ENCODE measurements at regions not wholly inside any gene's neighbourhood (a gene's known extent, or its start where the extent isn't known, plus 50 kb on each side); places are given as distances from the start of the nearest gene placed in this dataset.

GRCh38 chr6:41470029-41470330 is 76.2 kb upstream of the FOXP4 start:
- no peak for ATAC-seq

GRCh38 chr6:41470331-41471063 is 75.7 kb upstream of the FOXP4 start:
- no peaks in the 10 kb centered on the region for H3K9me3 ChIP-seq (ENCODE audit: low read length)
- BruUV-seq (replicated peaks), result no TSS peak
- no peak overlapping the region for H3K4me2 ChIP-seq (ENCODE audit: low read length)
- CTCF ChIA-PET, result no interaction called here
- no peak for DNase-seq
- H3K27ac ChIP-seq (ENCODE audit: low read length), result no peak overlapping the region
- intact Hi-C loops (cut with micrococcal nuclease), result no loop called here
- no peak overlapping the region for H3K4me3 ChIP-seq (ENCODE audit: low read length)
- no peak overlapping the region for H3K9ac ChIP-seq (ENCODE audit: low read length)
- no peaks in the 10 kb centered on the region for H3K9me2 ChIP-seq (replicated peaks; ENCODE audit: low read length)
- TF ChIP-seq EZH2phosphoT487 (IDR thresholded peaks at IDR 0.05; ENCODE audit: borderline replicate concordance, low read length), result no peak
- POLR2A ChIA-PET (ENCODE audit: unreplicated experiment), result no interaction called here
- peaks cover 6% of the 10 kb centered on the region for H3K27me3 ChIP-seq (ENCODE audit: low read length)
- no peaks in the 10 kb centered on the region for H3K79me2 ChIP-seq (ENCODE audit: low read length)
- ATAC-seq, result no peak
- H3K4me1 ChIP-seq (ENCODE audit: insufficient read depth, low read length), result no peaks in the 10 kb centered on the region
- no peaks in the 10 kb centered on the region for H3K36me3 ChIP-seq (ENCODE audit: low read depth, low read length)
- H4K20me1 ChIP-seq (ENCODE audit: low read length), result no peaks in the 10 kb centered on the region
- H3F3A ChIP-seq (ENCODE audit: low read length, unreplicated experiment), result no peaks in the 10 kb centered on the region
- no peak overlapping the region for H2AFZ ChIP-seq (ENCODE audit: low read length)

More at GRCh38 chr6:41470029-41470330, 76.2 kb upstream of the FOXP4 start:
- Histone ChIP-seq H2AFZ (ENCODE audit: low read length) (no peak overlapping the region), H3K36me3 (ENCODE audit: low read depth, low read length) (no peaks in the 10 kb centered on the region), H3F3A (ENCODE audit: low read length, unreplicated experiment) (no peaks in the 10 kb centered on the region), H3K9ac (ENCODE audit: low read length) (no peak overlapping the region), H3K27me3 (ENCODE audit: low read length) (peaks cover 1% of the 10 kb centered on the region), H3K4me1 (ENCODE audit: insufficient read depth, low read length) (no peaks in the 10 kb centered on the region), H3K4me3 (ENCODE audit: low read length) (no peak overlapping the region), H3K79me2 (ENCODE audit: low read length) (no peaks in the 10 kb centered on the region), H3K9me2 (replicated peaks; ENCODE audit: low read length) (no peaks in the 10 kb centered on the region), H3K9me3 (ENCODE audit: low read length) (no peaks in the 10 kb centered on the region), H3K27ac (ENCODE audit: low read length) (no peak overlapping the region), H3K4me2 (ENCODE audit: low read length) (no peak overlapping the region), H4K20me1 (ENCODE audit: low read length) (no peaks in the 10 kb centered on the region)
- DNase-seq, result no peak
- BruUV-seq (replicated peaks), result no TSS peak
- ChIA-PET POLR2A (ENCODE audit: unreplicated experiment) (no interaction called here), CTCF (no interaction called here)
- TF ChIP-seq EZH2 (IDR thresholded peaks at IDR 0.05; ENCODE audit: low read length, unreplicated experiment), result no peak
- TF ChIP-seq CTCF (conservative IDR thresholded peaks at IDR 0.05; ENCODE audit: low read depth, low read length), result no peak
- no peak for TF ChIP-seq EZH2phosphoT487 (IDR thresholded peaks at IDR 0.05; ENCODE audit: borderline replicate concordance, low read length)
- intact Hi-C loops (cut with micrococcal nuclease), result no loop called here

- no peak overlapping the region for H2AFZ ChIP-seq (ENCODE audit: low read length)
- BruUV-seq (replicated peaks), result no TSS peak
- no peaks in the 10 kb centered on the region for H3K36me3 ChIP-seq (ENCODE audit: low read depth, low read length)
Observed at GRCh38 chr6:41471064-41471895, 74.9 kb upstream of the FOXP4 start.

More at GRCh38 chr6:41471064-41471895, 74.9 kb upstream of the FOXP4 start:
- Histone ChIP-seq H3K9me3 (ENCODE audit: low read length) (no peaks in the 10 kb centered on the region), H3K27me3 (ENCODE audit: low read length) (peaks cover 14% of the 10 kb centered on the region), H3K4me3 (ENCODE audit: low read length) (no peak overlapping the region), H3K27ac (ENCODE audit: low read length) (no peak overlapping the region), H3K4me2 (ENCODE audit: low read length) (no peak overlapping the region), H3K9me2 (replicated peaks; ENCODE audit: low read length) (no peaks in the 10 kb centered on the region), H3K79me2 (ENCODE audit: low read length) (no peaks in the 10 kb centered on the region), H4K20me1 (ENCODE audit: low read length) (no peaks in the 10 kb centered on the region), H3K4me1 (ENCODE audit: insufficient read depth, low read length) (no peaks in the 10 kb centered on the region), H3K9ac (ENCODE audit: low read length) (no peak overlapping the region), H3F3A (ENCODE audit: low read length, unreplicated experiment) (no peaks in the 10 kb centered on the region)
- ChIA-PET CTCF (no interaction called here), POLR2A (ENCODE audit: unreplicated experiment) (no interaction called here)
- intact Hi-C loops (cut with micrococcal nuclease), result no loop called here
- TF ChIP-seq EZH2phosphoT487 (IDR thresholded peaks at IDR 0.05; ENCODE audit: borderline replicate concordance, low read length), result no peak
- ATAC-seq (no peak), DNase-seq (no peak)

Data from PC-3 (cell line).